Calu3 (cell line): ENCODE measurements at regions not wholly inside any gene's neighbourhood (a gene's known extent, or its start where the extent isn't known, plus 50 kb on each side); places are given as distances from the start of the nearest gene placed in this dataset.

ENCODE experiments used
- BruUV-seq: library from RNA; stranded (reverse); fragments of 400-500 nt; replicated peaks from 2 replicates; lab custom pipeline; 2021; lab: Mats Ljungman, UMichigan
- CTCF ChIA-PET: fragments of 300-600 bp; sonication (Branson Sonifier 250); formaldehyde crosslinking; loops from one replicate; lab custom pipeline; 2022; ENCODE audit warnings: antibody characterized with exemption; lab: Charles Lee
- DNase-seq: peaks from one replicate; pipeline ENCODE4 v3.0.0; 2022
- H3K27ac Mint-ChIP-seq: one replicate; pipeline ENCODE4 v1.8.0; 2022; ENCODE audit warnings: mixed read lengths; ENCODE audit not compliant: unreplicated experiment
- H3K27me3 Mint-ChIP-seq: one replicate; pipeline ENCODE4 v1.8.0; 2022; ENCODE audit warnings: mixed read lengths; ENCODE audit not compliant: unreplicated experiment
- H3K36me3 Mint-ChIP-seq: one replicate; pipeline ENCODE4 v1.8.0; 2022; ENCODE audit warnings: mild to moderate bottlenecking, moderate library complexity, mixed read lengths; ENCODE audit not compliant: insufficient read depth, unreplicated experiment
- H3K4me1 Mint-ChIP-seq: one replicate; pipeline ENCODE4 v1.8.0; 2022; ENCODE audit warnings: mild to moderate bottlenecking, low read depth, mixed read lengths; ENCODE audit not compliant: unreplicated experiment
- H3K4me3 Mint-ChIP-seq: one replicate; pipeline ENCODE4 v1.8.0; 2022; ENCODE audit warnings: mild to moderate bottlenecking, low read depth, moderate library complexity, mixed read lengths; ENCODE audit not compliant: unreplicated experiment
- H3K9me3 Mint-ChIP-seq: one replicate; pipeline ENCODE4 v1.8.0; 2022; ENCODE audit warnings: low read depth, mixed read lengths; ENCODE audit not compliant: unreplicated experiment
- CTCF ChIP-seq: fragments of 200-600 bp; IDR thresholded peaks from one replicate; pipeline ENCODE4 v1.8.0; 2022; ENCODE audit warnings: antibody characterized with exemption; ENCODE audit not compliant: unreplicated experiment
- intact Hi-C: fragments of 100-400 bp; cut with micrococcal nuclease; formaldehyde crosslinking; loops from one replicate; pipeline ENCODE4 v1.10.0; 2022; ENCODE audit not compliant: unreplicated experiment

- Mint-ChIP-seq H3K4me3 (no peak overlapping the region), H3K4me1 (no peaks in the 10 kb centered on the region), H3K9me3 (peaks cover 7% of the 10 kb centered on the region), H3K27me3 (no peaks in the 10 kb centered on the region), H3K27ac (no peak overlapping the region), H3K36me3 (no peaks in the 10 kb centered on the region)
- CTCF ChIA-PET, result no interaction called here
- no peak for DNase-seq
- intact Hi-C loops, result no loop called here
- no TSS peak for BruUV-seq
- TF ChIP-seq CTCF, result no peak
Measured at GRCh38 chr2:183680573-183680972, 556.3 kb downstream of the NUP35 start.

GRCh38 chr2:183684686-183685085 is 560.4 kb downstream of the NUP35 start:
- no peak for TF ChIP-seq CTCF
- H3K9me3 Mint-ChIP-seq, result peaks cover 5% of the 10 kb centered on the region
- DNase-seq, result no peak
- no peaks in the 10 kb centered on the region for H3K27me3 Mint-ChIP-seq
- H3K27ac Mint-ChIP-seq, result no peak overlapping the region
- H3K4me3 Mint-ChIP-seq, result no peak overlapping the region
- CTCF ChIA-PET, result no interaction called here
- H3K36me3 Mint-ChIP-seq, result no peaks in the 10 kb centered on the region
- BruUV-seq, result no TSS peak
- no peaks in the 10 kb centered on the region for H3K4me1 Mint-ChIP-seq
- intact Hi-C loops, result no loop called here

GRCh38 chr2:183696028-183696427 is 571.8 kb downstream of the NUP35 start:
- no peaks in the 10 kb centered on the region for H3K36me3 Mint-ChIP-seq
- no peak for TF ChIP-seq CTCF
- no peak overlapping the region for H3K27ac Mint-ChIP-seq
- BruUV-seq, result no TSS peak
- H3K4me1 Mint-ChIP-seq, result no peaks in the 10 kb centered on the region
- H3K27me3 Mint-ChIP-seq, result no peaks in the 10 kb centered on the region
- intact Hi-C loops, result no loop called here
- CTCF ChIA-PET, result no interaction called here
- H3K4me3 Mint-ChIP-seq, result no peak overlapping the region
- H3K9me3 Mint-ChIP-seq, result peaks cover 6% of the 10 kb centered on the region
- no peak for DNase-seq

- CTCF ChIA-PET, result no interaction called here
- intact Hi-C loops, result no loop called here
- BruUV-seq, result no TSS peak
- Mint-ChIP-seq H3K9me3 (peaks cover 3% of the 10 kb centered on the region), H3K36me3 (no peaks in the 10 kb centered on the region), H3K27ac (no peak overlapping the region), H3K27me3 (no peaks in the 10 kb centered on the region), H3K4me1 (no peaks in the 10 kb centered on the region), H3K4me3 (no peak overlapping the region)
- TF ChIP-seq CTCF, result no peak
- DNase-seq, result no peak
Measured at GRCh38 chr2:183709829-183710228, 585.6 kb downstream of the NUP35 start.
